Heart right ventricle (tissue), 16 donors: ENCODE measurements at regions not wholly inside any gene's neighbourhood (a gene's known extent, or its start where the extent isn't known, plus 50 kb on each side); places are given as distances from the start of the nearest gene placed in this dataset.

ENCODE experiments used
- ATAC-seq, 8 donors: fragments of 200-7000 bp; cut with Tn5 transposase; one replicate each; pipeline ENCODE4 v1.9.1; 2020; ENCODE audit warnings: mild to moderate bottlenecking in 8 of 8, moderate library complexity in 8 of 8, moderate number of reproducible peaks in 1 of 8
- DNase-seq, 2 donors: peaks; one replicate each; pipeline ENCODE4 v3.0.0-alpha.2; 2020
- H3K27ac ChIP-seq, 10 donors: fragments of 200-600 bp; sonication (generic) in 2 of 10; one replicate each; pipeline versions ENCODE4 v1.5.0 to v1.8.0; 2020 to 2022; ENCODE audit warnings: mild to moderate bottlenecking in 3 of 10
- H3K27me3 ChIP-seq, 7 donors: fragments of 200-600 bp; one replicate each; pipeline ENCODE4 v1.8.0; 2021 to 2022; ENCODE audit warnings: mild to moderate bottlenecking in 2 of 7
- H3K36me3 ChIP-seq, 9 donors: fragments of 200-600 bp; sonication (generic) in 1 of 9; one replicate each; pipeline versions ENCODE4 v1.5.0 to v1.8.0; 2020 to 2022; ENCODE audit warnings: mild to moderate bottlenecking in 2 of 9
- H3K4me1 ChIP-seq, 9 donors: fragments of 200-600 bp; sonication (generic) in 1 of 9; one replicate each; pipeline versions ENCODE4 v1.5.0 to v1.8.0; 2020 to 2022; ENCODE audit warnings: mild to moderate bottlenecking in 4 of 9
- H3K4me3 ChIP-seq, 10 donors: fragments of 200-600 bp; sonication (generic) in 2 of 10; one replicate each; pipeline versions ENCODE4 v1.5.0 to v1.8.0; 2020 to 2022; ENCODE audit warnings: mild to moderate bottlenecking in 7 of 10, moderate library complexity in 2 of 10
- H3K9me3 ChIP-seq, 11 donors: fragments of 200-600 bp in 10 of 11; sonication (generic) in 2 of 11; one replicate each; pipeline versions ENCODE4 v1.5.0 to v1.8.0; 2013 to 2022; ENCODE audit warnings: mild to moderate bottlenecking in 2 of 11, control low read depth in 1 of 11, moderate library complexity in 1 of 11
- WGBS, 2 donors: extraction: QIAGEN DNeasy Blood & Tissue Kit; methylation state at CpG; one replicate each; pipeline ENCODE4 v1.1.7; 2013; ENCODE audit warnings: inconsistent platforms in 1 of 2; 5-methylcytosine and 5-hydroxymethylcytosine counted together
- intact Hi-C, 10 donors: fragments of 100-400 bp; cut with DNase I; formaldehyde crosslinking; loops; one replicate each; pipeline versions ENCODE4 v1.11.1 to v1.14.2; 2022
- TF ChIP-seq, protein P1 (sequence below), 9 donors: fragments of 200-600 bp; sonication (generic) in 2 of 9; IDR thresholded peaks; one replicate each; pipeline versions ENCODE4 v1.5.0 to v1.8.0; 2021 to 2022; ENCODE audit warnings: antibody characterized with exemption in 9 of 9, mild to moderate bottlenecking in 5 of 9, moderate library complexity in 1 of 9
- donor health status: Arrhythmogenic right ventricular cardiomyopathy.
- donor health status: ischemic (EF 13 %, LVEDD 7.1; RV severe dilation, severe dysfunction).
- donor health status: healthy with polysubstance abuse.
- donor health status: DM: no; HTN: yes; CAD: no.
- donor health status: DM: no; HTN: no; CAD: no.
- donor health status: ischemic (EF 25% LVEDD 6.9; RV normal size, moderate dysfunction).
- donor health status: ischemic (EF 25% LVEDD 5.7; RV mildly dilated, moderate dysfunction).
- donor health status: healthy.
- donor health status: DM: yes; HTN: yes; CAD: no.
- donor health status: Ischemic cardiomyopathy.
- donor health status: ischemic (EF 35%, LVEDD 5.7; RV mildly dilated, moderate dysfunction).
- donor health status: nonischemic (EF 11% LVEDD 7.7; RV severe dilation, severe dysfunction).
- donor health status: DM: yes; HTN: yes; CAD: no.
- donor health status: PGD.
- donor health status: ischemic (EF 29% LVEDD 5.4; RV normal size, mild dysfunction).
- donor health status: nonischemic (EF 23%, LVEDD 6.1; RV moderate dilation, normal function).

DNA sequence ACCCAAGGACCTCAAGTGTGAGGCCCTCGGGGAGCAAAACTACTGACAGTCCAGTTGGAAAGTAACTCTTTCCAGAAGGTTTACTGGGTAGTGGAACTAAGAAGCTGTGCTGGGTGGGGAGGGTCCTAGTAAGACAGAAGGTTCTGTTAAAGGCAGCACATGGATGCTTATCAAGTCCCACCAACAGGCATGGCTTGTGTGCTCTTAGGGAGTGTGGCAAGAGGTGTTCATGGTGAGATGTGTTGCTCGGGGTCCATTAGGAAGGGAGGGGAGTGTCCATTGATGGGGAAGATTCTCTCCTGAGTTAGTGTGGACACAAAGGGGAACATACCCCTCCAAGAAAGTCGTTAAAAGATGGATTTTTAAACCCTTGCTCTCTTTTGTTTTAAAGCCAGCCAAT is 120.6 kb downstream of the LY86 start:
- peaks cover 3 to 41% (median 13%) of the 10 kb centered on the region in 9 donors for H3K4me1 ChIP-seq
- H3K9me3 ChIP-seq = no peaks in the 10 kb centered on the region
- H3K36me3 ChIP-seq = no peaks in the 10 kb centered on the region
- TF ChIP-seq, protein P1, sequence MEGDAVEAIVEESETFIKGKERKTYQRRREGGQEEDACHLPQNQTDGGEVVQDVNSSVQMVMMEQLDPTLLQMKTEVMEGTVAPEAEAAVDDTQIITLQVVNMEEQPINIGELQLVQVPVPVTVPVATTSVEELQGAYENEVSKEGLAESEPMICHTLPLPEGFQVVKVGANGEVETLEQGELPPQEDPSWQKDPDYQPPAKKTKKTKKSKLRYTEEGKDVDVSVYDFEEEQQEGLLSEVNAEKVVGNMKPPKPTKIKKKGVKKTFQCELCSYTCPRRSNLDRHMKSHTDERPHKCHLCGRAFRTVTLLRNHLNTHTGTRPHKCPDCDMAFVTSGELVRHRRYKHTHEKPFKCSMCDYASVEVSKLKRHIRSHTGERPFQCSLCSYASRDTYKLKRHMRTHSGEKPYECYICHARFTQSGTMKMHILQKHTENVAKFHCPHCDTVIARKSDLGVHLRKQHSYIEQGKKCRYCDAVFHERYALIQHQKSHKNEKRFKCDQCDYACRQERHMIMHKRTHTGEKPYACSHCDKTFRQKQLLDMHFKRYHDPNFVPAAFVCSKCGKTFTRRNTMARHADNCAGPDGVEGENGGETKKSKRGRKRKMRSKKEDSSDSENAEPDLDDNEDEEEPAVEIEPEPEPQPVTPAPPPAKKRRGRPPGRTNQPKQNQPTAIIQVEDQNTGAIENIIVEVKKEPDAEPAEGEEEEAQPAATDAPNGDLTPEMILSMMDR (IDR thresholded peaks at IDR 0.05) = no peak
- no peak for DNase-seq
- intact Hi-C loops = no loop called here
- WGBS, 2 donors = 85 to 86% methylated on average over 3 of the region's 3 CpGs
- no peaks in the 10 kb centered on the region for H3K27me3 ChIP-seq
- H3K27ac ChIP-seq = no peak overlapping the region
- no peak for ATAC-seq
- no peak overlapping the region for H3K4me3 ChIP-seq

DNA sequence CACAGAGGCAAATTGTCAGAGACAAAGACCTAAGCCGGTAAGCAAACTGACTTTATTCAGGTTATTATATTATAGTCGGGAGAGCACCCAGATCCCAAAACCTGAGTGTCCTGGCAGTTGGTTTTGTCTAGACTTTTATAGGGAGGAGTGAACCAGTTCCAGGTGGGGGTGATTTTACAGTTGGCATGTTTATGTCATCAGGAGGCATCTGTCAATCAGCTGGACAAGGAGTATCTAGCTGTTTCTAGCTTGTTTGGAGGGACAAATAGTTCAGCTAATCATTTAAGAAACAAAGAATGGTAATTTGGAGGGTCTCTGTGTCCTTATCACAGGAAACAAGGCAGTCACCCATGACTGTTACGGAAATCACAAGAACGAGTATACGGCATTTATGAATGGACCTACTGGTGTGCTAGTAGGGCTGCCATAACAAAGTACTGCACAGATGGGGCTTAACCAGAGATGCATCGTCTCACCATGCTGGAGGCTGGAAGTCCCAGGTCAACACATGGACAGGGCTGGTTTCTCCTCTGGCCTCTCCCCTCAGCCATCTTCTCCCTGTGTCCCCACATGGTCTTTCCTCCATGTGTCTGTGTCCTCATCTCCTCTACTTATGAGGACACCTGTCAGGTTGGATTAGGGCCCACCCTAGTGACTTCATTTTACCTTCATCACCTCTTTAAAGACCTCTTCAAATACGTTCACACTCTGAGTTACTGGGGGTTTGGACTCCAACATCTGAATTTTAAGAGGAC is 122.7 kb downstream of the LY86 start:
- H3K27ac ChIP-seq = peak overlapping the region in 1 of 10 donors; percentile 77
- no peaks in the 10 kb centered on the region for H3K27me3 ChIP-seq
- no peak for ATAC-seq
- peaks cover 10 to 45% (median 29%) of the 10 kb centered on the region in 9 donors for H3K4me1 ChIP-seq
- intact Hi-C loops = no loop called here
- WGBS, 2 donors = 84 to 94% methylated on average over 7 of the region's 7 CpGs
- TF ChIP-seq, protein P1 (IDR thresholded peaks at IDR 0.05) = no peak
- no peaks in the 10 kb centered on the region for H3K9me3 ChIP-seq
- H3K4me3 ChIP-seq = no peak overlapping the region
- H3K36me3 ChIP-seq = no peaks in the 10 kb centered on the region
- DNase-seq = no peak

DNA sequence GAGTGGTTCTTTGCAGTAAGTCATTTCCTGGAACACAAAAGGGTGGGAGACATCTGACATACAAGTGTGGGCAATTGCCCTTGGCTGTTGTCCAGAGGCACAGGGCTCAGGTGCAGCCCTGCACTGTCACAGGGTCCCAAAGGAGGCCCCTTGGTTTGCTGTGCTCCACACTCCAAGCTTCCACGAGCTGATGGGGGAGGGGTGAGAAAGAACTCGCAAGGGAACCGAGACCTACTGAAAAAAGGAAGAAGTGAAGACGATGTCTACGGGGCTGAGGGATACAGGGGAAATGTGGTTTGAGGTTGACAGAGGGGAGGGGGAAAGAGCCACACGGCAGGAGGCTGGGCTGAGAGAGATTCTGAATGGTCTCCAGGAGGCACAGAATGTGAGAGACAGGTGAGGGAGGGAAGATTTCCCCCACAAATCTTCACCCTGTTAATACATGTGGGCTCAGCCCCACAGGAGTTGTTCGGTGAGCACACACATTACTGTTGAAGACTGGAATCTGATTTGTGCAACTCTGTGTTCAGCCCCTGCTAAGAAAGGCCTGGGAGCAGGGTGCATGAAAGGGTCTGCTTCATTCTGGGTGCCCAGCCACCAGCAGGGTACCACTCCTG is 123.4 kb downstream of the LY86 start:
- intact Hi-C loops = no loop called here
- Histone ChIP-seq H3K4me1 (peaks cover 10 to 47% (median 29%) of the 10 kb centered on the region in 9 donors), H3K27me3 (no peaks in the 10 kb centered on the region), H3K4me3 (no peak overlapping the region), H3K27ac (peak overlapping the region in 1 of 10 donors; percentile 77), H3K36me3 (no peaks in the 10 kb centered on the region), H3K9me3 (no peaks in the 10 kb centered on the region)
- ATAC-seq (peak in 7 of 8 donors; percentile 18 to 40 (median 29)), DNase-seq (no peak)
- TF ChIP-seq, protein P1 (IDR thresholded peaks at IDR 0.05) = no peak
- 81 to 87% methylated on average over 7 of the region's 7 CpGs for WGBS, 2 donors

DNA sequence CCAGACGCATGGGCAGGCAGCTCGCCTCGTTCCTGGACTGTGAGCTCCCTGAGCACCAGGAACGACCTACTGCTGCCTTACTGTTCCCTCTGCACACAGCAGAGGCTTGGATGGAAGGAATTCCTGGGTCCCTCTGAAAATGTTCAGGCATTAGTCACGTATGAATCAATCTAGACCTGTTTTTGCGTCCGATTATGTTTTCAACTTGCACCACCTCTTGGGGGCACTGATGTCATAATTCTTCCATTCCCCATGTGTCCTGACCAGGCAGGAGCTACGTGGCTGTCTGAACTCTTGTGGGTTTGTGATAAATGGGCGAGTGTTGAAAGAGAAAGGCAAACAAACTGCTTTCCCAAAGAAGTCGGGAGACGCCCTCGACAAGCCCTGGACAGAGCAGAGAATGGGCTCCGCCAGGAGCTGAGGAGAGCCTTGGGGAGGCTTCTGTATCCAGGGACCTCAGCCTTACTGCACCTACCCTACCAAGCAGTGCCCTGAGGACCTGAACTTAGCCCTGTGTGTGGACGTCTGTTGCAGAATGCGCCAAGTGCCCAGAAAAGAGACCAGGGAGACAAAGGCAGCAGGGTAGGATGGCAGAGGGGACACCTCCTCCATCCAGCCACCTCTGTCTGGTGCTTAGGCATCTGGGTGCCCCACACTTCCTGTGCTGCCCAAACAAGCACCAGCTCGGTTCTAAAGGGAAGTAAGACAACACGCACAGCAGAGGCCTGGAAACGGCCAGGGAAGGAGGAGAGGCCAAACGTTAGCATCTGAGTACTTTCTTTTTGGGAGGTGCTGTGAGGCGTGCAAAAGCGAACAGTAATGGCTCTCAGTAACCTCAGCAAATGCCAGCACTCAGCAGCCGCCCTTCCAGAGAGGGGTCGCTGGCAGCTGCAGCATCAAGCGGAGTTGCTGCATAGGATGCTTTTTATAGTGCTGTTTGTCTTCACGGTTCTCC is 124.2 kb downstream of the LY86 start:
- no peak for DNase-seq
- 60% methylated on average over 25 of the region's 25 CpGs for WGBS, 2 donors
- intact Hi-C loops = no loop called here
- Histone ChIP-seq H3K27ac (peak overlapping the region in 2 of 10 donors; percentile 25 to 77), H3K4me3 (no peak overlapping the region), H3K4me1 (peaks cover 10 to 51% (median 34%) of the 10 kb centered on the region in 9 donors), H3K36me3 (no peaks in the 10 kb centered on the region), H3K9me3 (no peaks in the 10 kb centered on the region), H3K27me3 (no peaks in the 10 kb centered on the region)
- TF ChIP-seq, protein P1 (IDR thresholded peaks at IDR 0.05) = no peak
- ATAC-seq = peak; percentile 15 to 53 (median 48)
